AG04450 (cell line): ENCODE measurements at regions not wholly inside any gene's neighbourhood (a gene's known extent, or its start where the extent isn't known, plus 50 kb on each side); places are given as distances from the start of the nearest gene placed in this dataset.
"Not testable (repeated sequence)": the region's sequence is repeated elsewhere in the genome, so short reads cannot be mapped to it uniquely, and the experiment has no call there.

Experiments
- CTCF ChIA-PET: fragments of 300-600, 350-600 bp; formaldehyde crosslinking; extraction: SDS; loops from one replicate; lab custom pipeline; 2022; ENCODE audit warnings: antibody characterized with exemption, inconsistent platforms; lab: Charles Lee
- POLR2A ChIA-PET: fragments of 350-600 bp; formaldehyde crosslinking; extraction: SDS; loops from one replicate; lab custom pipeline; 2021; ENCODE audit warnings: antibody characterized with exemption, inconsistent platforms; lab: Yijun Ruan, JAX
- DNase-seq: peaks from one replicate; pipeline ENCODE4 v3.0.0-alpha.2; 2011; ENCODE audit warnings: low read depth, low spot score
- H3K27ac ChIP-seq: one replicate; pipeline ENCODE4 v1.5.1; 2012; ENCODE audit warnings: low read depth, low read length, control low read depth
- H3K27me3 ChIP-seq: one replicate; pipeline ENCODE4 v1.6.0; 2012; ENCODE audit warnings: low read length; ENCODE audit not compliant: control insufficient read depth, insufficient read depth
- H3K4me3 ChIP-seq: 2 replicates; pipeline ENCODE4 v1.5.1; 2011; ENCODE audit warnings: mild to moderate bottlenecking, low read depth, low read length, control low read depth
- H3K9me3 ChIP-seq: 2 replicates; pipeline ENCODE4 v1.5.1; 2012; ENCODE audit warnings: low read length; ENCODE audit not compliant: control insufficient read depth, insufficient read depth
- CTCF ChIP-seq: IDR thresholded peaks from 2 replicates; pipeline ENCODE4 v1.5.1; 2011; ENCODE audit warnings: low read depth, low read length, control low read depth, inconsistent platforms

GRCh38 chr2:144645083-144645778 is 125.3 kb upstream of the ZEB2 start:
- no peak overlapping the region for H3K4me3 ChIP-seq
- POLR2A ChIA-PET, result no interaction called here

GRCh38 chr2:144644549-144644948 is 124.6 kb upstream of the ZEB2 start:
- no peaks in the 10 kb centered on the region for H3K27me3 ChIP-seq
- H3K9me3 ChIP-seq, result no peaks in the 10 kb centered on the region
- POLR2A ChIA-PET, result no interaction called here
- no peak for DNase-seq
- H3K27ac ChIP-seq, result no peak overlapping the region
- no peak for TF ChIP-seq CTCF
- CTCF ChIA-PET, result no interaction called here
- H3K4me3 ChIP-seq, result no peak overlapping the region

More at GRCh38 chr2:144645083-144645778, 125.3 kb upstream of the ZEB2 start:
- Histone ChIP-seq H3K27ac (no peak overlapping the region), H3K9me3 (no peaks in the 10 kb centered on the region), H3K27me3 (no peaks in the 10 kb centered on the region)
- no peak for TF ChIP-seq CTCF
- DNase-seq, result no peak
- CTCF ChIA-PET, result interaction anchor here (0.6 kb wide), 1 partner anchor 13 kb away, joined by 8 read pairs; no protein-coding TSS in a partner anchor

GRCh38 chr2:144643537-144644336 is 123.8 kb upstream of the ZEB2 start:
- DNase-seq, result no peak
- ChIA-PET POLR2A (no interaction called here), CTCF (no interaction called here)
- Histone ChIP-seq H3K27ac (no peak overlapping the region), H3K27me3 (no peaks in the 10 kb centered on the region), H3K4me3 (no peak overlapping the region), H3K9me3 (no peaks in the 10 kb centered on the region)
- no peak for TF ChIP-seq CTCF

- TF ChIP-seq CTCF, result no peak
- Histone ChIP-seq H3K27me3 (no peaks in the 10 kb centered on the region), H3K4me3 (no peak overlapping the region), H3K27ac (no peak overlapping the region), H3K9me3 (no peaks in the 10 kb centered on the region; the same call in 1 of the 2 replicates)
- CTCF ChIA-PET, result no interaction called here
- DNase-seq, result no peak
- POLR2A ChIA-PET, result no interaction called here
Measured at GRCh38 chr2:144642856-144643255, 122.9 kb upstream of the ZEB2 start.

GRCh38 chr2:144642131-144642530 is 122.2 kb upstream of the ZEB2 start:
- Histone ChIP-seq H3K27ac (no peak overlapping the region), H3K27me3 (no peaks in the 10 kb centered on the region), H3K4me3 (no peak overlapping the region), H3K9me3 (no peaks in the 10 kb centered on the region; the same call in 1 of the 2 replicates)
- POLR2A ChIA-PET, result no interaction called here
- CTCF ChIA-PET, result no interaction called here
- DNase-seq, result no peak
- no peak for TF ChIP-seq CTCF

- CTCF ChIA-PET, POLR2A ChIA-PET, DNase-seq, H3K4me3 ChIP-seq, H3K27ac ChIP-seq, H3K27me3 ChIP-seq, H3K9me3 ChIP-seq: not testable (repeated sequence)
Measured at GRCh38 chr2:144638250-144638649, 118.3 kb upstream of the ZEB2 start.

GRCh38 chr2:144636860-144637259 is 116.9 kb upstream of the ZEB2 start:
- H3K27ac ChIP-seq, H3K4me3 ChIP-seq, H3K9me3 ChIP-seq, CTCF ChIA-PET, H3K27me3 ChIP-seq, DNase-seq, POLR2A ChIA-PET: not testable (repeated sequence)
